GM18517 (cell line): ENCODE measurements at regions not wholly inside any gene's neighbourhood (a gene's known extent, or its start where the extent isn't known, plus 50 kb on each side); places are given as distances from the start of the nearest gene placed in this dataset.
"Not testable (repeated sequence)": the region's sequence is repeated elsewhere in the genome, so short reads cannot be mapped to it uniquely, and the experiment has no call there.

Experiments used
- ATAC-seq: cut with Tn5 transposase; IDR thresholded peaks from one replicate; pipeline ENCODE4 v1.9.1; 2021; ENCODE audit warnings: mild to moderate bottlenecking, moderate library complexity; ENCODE audit not compliant: unreplicated experiment

GRCh38 chr6:27807441-27808241 lies 104.6 kb downstream of the OR2B2 start:
- peak; percentile 77 for ATAC-seq

GRCh38 chr6:27806981-27807440 lies 105.2 kb downstream of the OR2B2 start:
- ATAC-seq: no peak

- no peak for ATAC-seq
Observed at GRCh38 chr6:27805347-27805746, 106.8 kb downstream of the OR2B2 start.

- ATAC-seq: no peak
Observed at GRCh38 chr6:27804851-27805250, 107.3 kb downstream of the OR2B2 start.

GRCh38 chr6:27800731-27801373 lies 111.3 kb downstream of the OR2B2 start:
- ATAC-seq: no peak

GRCh38 chr6:27797960-27798359 lies 114.2 kb downstream of the OR2B2 start:
- ATAC-seq: no peak

GRCh38 chr6:27796736-27797481 lies 115.3 kb downstream of the OR2B2 start:
- ATAC-seq: not testable (repeated sequence)

- peak; percentile 61 for ATAC-seq
Observed at GRCh38 chr6:27795697-27796494, 116.3 kb downstream of the OR2B2 start.

GRCh38 chr6:27791182-27791943 lies 120.8 kb downstream of the OR2B2 start:
- no peak for ATAC-seq

GRCh38 chr6:27788376-27788775 lies 123.8 kb downstream of the OR2B2 start:
- ATAC-seq: not testable (repeated sequence)

GRCh38 chr6:27786048-27786447 lies 126.1 kb downstream of the OR2B2 start:
- ATAC-seq: no peak

- no peak for ATAC-seq
Observed at GRCh38 chr6:27785294-27785693, 126.9 kb downstream of the OR2B2 start.

- no peak for ATAC-seq
Observed at GRCh38 chr6:27782748-27783147, 129.4 kb downstream of the OR2B2 start.

- ATAC-seq: no peak
Observed at GRCh38 chr6:27778625-27779417, 133.4 kb downstream of the OR2B2 start.

GRCh38 chr6:27777614-27778355 lies 134.4 kb downstream of the OR2B2 start:
- ATAC-seq: no peak

GRCh38 chr6:27777126-27777525 lies 135.1 kb downstream of the OR2B2 start:
- no peak for ATAC-seq

- ATAC-seq: no peak
Observed at GRCh38 chr6:27776504-27776903, 135.7 kb downstream of the OR2B2 start.

GRCh38 chr6:27775796-27776184 lies 136.4 kb downstream of the OR2B2 start:
- ATAC-seq: no peak
